ENCODE measurements at regions not wholly inside any gene's neighbourhood (a gene's known extent, or its start where the extent isn't known, plus 50 kb on each side); places are given as distances from the start of the nearest gene placed in this dataset.

DNA sequence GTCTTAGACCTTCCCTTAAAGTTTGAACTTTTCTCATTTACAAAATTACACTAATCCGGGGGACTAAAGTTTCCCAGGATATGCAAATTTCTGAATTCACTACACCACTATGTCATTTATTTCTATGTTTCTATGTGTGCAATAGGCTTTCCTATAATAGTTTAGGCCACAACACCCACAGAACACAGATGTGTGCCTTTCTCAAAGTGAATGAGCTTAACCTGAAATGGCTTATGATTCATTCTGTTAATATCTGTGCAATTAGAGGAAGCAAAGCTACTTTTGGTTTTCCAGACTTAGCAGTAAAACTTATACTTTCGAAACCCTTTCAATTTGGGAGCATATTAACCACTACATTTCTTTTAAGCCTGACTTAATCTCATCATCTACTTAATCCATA, 748.1 kb downstream of the GBE1 start:
- Histone ChIP-seq H3K4me3 (replicated peaks; ENCODE audit: low read depth, low read length) (no peak overlapping the region), H3K27me3 (replicated peaks; ENCODE audit: control insufficient read depth, insufficient read depth, low read length) (no peaks in the 10 kb centered on the region), H3K36me3 (ENCODE audit: control insufficient read depth, insufficient read depth, low read length) (no peaks in the 10 kb centered on the region)
- TF ChIP-seq, protein P1, sequence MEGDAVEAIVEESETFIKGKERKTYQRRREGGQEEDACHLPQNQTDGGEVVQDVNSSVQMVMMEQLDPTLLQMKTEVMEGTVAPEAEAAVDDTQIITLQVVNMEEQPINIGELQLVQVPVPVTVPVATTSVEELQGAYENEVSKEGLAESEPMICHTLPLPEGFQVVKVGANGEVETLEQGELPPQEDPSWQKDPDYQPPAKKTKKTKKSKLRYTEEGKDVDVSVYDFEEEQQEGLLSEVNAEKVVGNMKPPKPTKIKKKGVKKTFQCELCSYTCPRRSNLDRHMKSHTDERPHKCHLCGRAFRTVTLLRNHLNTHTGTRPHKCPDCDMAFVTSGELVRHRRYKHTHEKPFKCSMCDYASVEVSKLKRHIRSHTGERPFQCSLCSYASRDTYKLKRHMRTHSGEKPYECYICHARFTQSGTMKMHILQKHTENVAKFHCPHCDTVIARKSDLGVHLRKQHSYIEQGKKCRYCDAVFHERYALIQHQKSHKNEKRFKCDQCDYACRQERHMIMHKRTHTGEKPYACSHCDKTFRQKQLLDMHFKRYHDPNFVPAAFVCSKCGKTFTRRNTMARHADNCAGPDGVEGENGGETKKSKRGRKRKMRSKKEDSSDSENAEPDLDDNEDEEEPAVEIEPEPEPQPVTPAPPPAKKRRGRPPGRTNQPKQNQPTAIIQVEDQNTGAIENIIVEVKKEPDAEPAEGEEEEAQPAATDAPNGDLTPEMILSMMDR (IDR thresholded peaks at IDR 0.05; ENCODE audit: insufficient read depth, low read length, poor library complexity, severe bottlenecking): no peak
- no peak for DNase-seq (ENCODE audit: extremely low read depth, insufficient read length)

DNA sequence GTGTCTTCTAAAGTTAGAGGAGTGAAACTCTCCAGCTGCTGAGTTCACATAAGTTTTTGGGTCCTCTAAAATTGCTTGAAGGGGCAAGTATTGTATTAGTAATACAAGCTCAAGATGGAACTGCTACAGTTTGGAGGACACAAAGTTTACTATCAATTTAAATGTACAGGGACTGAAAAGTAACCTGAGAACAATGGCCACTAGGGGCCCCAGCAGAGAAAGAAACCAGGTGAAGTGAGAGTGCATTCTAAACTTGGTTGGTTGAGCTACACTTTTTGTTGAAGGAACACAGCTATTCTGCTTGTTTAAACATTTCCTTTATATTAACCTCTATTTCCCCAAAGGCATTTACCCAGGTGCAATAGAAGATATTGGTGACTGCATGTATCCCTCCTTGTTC, 755.5 kb downstream of the GBE1 start:
- DNase-seq (ENCODE audit: extremely low read depth, insufficient read length): no peak
- no peaks in the 10 kb centered on the region for H3K27me3 ChIP-seq (replicated peaks; ENCODE audit: control insufficient read depth, insufficient read depth, low read length)
- TF ChIP-seq, protein P1 (IDR thresholded peaks at IDR 0.05; ENCODE audit: insufficient read depth, low read length, poor library complexity, severe bottlenecking): no peak
- no peaks in the 10 kb centered on the region for H3K36me3 ChIP-seq (ENCODE audit: control insufficient read depth, insufficient read depth, low read length)
- no peak overlapping the region for H3K4me3 ChIP-seq (replicated peaks; ENCODE audit: low read depth, low read length)

DNA sequence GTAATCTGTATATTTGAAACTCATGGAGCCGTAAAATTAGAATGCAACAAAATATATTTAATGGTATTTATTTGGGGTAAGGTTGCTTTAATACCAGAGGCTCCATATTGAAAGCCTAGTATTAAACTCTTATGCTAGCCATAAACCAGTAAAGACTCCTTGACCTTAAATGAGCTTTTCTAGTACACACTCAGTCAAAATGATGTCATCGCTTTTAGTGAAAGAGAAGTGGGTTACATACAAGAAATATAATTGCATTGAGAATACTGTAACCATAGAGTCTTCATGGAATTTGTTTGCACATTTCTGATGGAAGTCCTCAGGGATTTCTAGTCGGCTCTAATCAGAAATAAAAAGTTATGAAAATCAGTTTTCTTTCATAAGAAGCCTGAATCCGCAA, 757.6 kb downstream of the GBE1 start:
- H3K27me3 ChIP-seq (replicated peaks; ENCODE audit: control insufficient read depth, insufficient read depth, low read length): no peaks in the 10 kb centered on the region
- H3K36me3 ChIP-seq (ENCODE audit: control insufficient read depth, insufficient read depth, low read length): no peaks in the 10 kb centered on the region
- TF ChIP-seq, protein P1 (IDR thresholded peaks at IDR 0.05; ENCODE audit: insufficient read depth, low read length, poor library complexity, severe bottlenecking): no peak
- no peak for DNase-seq (ENCODE audit: extremely low read depth, insufficient read length)
- no peak overlapping the region for H3K4me3 ChIP-seq (replicated peaks; ENCODE audit: low read depth, low read length)

DNA sequence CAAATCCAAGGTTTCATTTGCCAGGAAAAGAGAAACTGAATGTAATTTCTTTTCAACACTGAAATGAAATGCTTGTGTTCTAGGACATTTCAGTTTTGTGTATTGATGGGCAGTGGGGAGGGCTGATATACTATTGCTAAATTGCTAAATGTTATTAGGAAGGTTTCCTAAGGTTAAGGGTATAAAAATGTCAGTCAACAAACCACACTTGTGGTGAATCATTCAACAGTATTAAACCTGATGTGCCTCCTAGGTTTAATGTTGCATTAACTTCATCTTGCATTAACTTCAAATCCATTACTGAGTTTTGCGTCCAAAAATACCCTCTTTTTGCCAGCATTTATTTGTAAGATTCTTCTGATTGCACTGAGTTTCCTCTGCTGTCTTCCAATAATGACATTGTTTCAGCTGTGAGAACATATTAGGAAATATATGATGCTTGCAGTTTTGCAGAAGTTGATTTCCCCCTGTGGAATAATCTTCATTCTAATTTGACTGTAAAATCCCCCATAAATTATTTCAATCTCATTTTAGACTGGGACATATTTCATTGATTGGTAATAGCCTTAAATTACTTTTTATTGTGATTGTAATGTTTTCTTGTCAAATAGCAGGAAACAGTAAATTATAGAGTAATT, 758.3 kb downstream of the GBE1 start:
- H3K36me3 ChIP-seq (ENCODE audit: control insufficient read depth, insufficient read depth, low read length): no peaks in the 10 kb centered on the region
- TF ChIP-seq, protein P1 (IDR thresholded peaks at IDR 0.05; ENCODE audit: insufficient read depth, low read length, poor library complexity, severe bottlenecking): no peak
- no peaks in the 10 kb centered on the region for H3K27me3 ChIP-seq (replicated peaks; ENCODE audit: control insufficient read depth, insufficient read depth, low read length)
- H3K4me3 ChIP-seq (replicated peaks; ENCODE audit: low read depth, low read length): no peak overlapping the region
- no peak for DNase-seq (ENCODE audit: extremely low read depth, insufficient read length)

DNA sequence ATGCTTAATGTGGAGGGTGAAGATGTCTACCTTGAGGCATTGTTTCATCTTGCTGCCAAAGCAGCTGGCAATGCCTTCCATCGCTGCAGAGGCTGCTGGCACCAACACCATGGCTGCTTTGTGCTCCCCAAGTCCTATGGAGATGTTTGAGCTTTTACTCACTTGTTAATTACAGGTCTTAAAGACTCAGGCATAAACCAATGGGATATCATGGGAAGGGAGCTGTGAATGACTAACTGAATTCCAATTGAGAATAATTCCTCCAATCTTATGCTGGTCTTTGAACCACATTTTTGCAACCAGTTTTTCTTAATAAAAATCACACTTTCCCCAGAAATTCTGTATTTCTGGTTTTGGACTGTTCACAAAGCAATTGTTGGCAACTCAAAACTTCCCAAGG, 762.0 kb downstream of the GBE1 start:
- Histone ChIP-seq H3K36me3 (ENCODE audit: control insufficient read depth, insufficient read depth, low read length) (no peaks in the 10 kb centered on the region), H3K27me3 (replicated peaks; ENCODE audit: control insufficient read depth, insufficient read depth, low read length) (no peaks in the 10 kb centered on the region), H3K4me3 (replicated peaks; ENCODE audit: low read depth, low read length) (no peak overlapping the region)
- TF ChIP-seq, protein P1 (IDR thresholded peaks at IDR 0.05; ENCODE audit: insufficient read depth, low read length, poor library complexity, severe bottlenecking): no peak
- no peak for DNase-seq (ENCODE audit: extremely low read depth, insufficient read length)

DNA sequence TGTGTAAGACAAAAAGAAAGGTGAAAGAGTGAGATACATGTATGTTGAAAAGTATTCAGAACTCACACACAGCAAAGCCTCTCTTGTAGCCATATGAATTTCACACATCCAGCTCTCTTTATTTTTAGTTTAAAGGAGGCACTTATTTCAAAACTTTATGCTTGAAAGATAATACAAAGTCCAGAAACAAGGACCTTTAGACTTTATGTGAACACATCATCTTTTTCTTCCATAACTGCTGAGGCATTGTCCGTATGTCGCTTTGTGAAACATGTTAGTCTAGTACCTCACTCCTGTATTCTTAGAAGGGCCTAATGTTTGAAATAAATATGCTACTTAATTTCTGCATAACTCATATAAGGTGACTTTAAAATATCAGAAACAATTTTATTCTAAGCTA, 763.4 kb downstream of the GBE1 start:
- Histone ChIP-seq H3K4me3 (replicated peaks; ENCODE audit: low read depth, low read length) (no peak overlapping the region), H3K36me3 (ENCODE audit: control insufficient read depth, insufficient read depth, low read length) (no peaks in the 10 kb centered on the region), H3K27me3 (replicated peaks; ENCODE audit: control insufficient read depth, insufficient read depth, low read length) (no peaks in the 10 kb centered on the region)
- TF ChIP-seq, protein P1 (IDR thresholded peaks at IDR 0.05; ENCODE audit: insufficient read depth, low read length, poor library complexity, severe bottlenecking): no peak
- DNase-seq (ENCODE audit: extremely low read depth, insufficient read length): no peak

All from GM06990 (cell line).